ENCODE measurements at regions not wholly inside any gene's neighbourhood (a gene's known extent, or its start where the extent isn't known, plus 50 kb on each side); places are given as distances from the start of the nearest gene placed in this dataset.

GRCh38 chr2:235155163-235155562 lies 203.3 kb downstream of the SH3BP4 start:
- POLR2A ChIA-PET = no interaction called here
- FAIRE-seq = no peak

More at GRCh38 chr2:235155163-235155562, 203.3 kb downstream of the SH3BP4 start:
- H3K27ac ChIP-seq (ENCODE audit: insufficient read depth, low read depth, low read length) = no peak overlapping the region
- no peaks in the 10 kb centered on the region for H3K79me2 ChIP-seq (ENCODE audit: control insufficient read depth, insufficient read depth, low read length)
- CTCF ChIA-PET = no interaction called here
- intact Hi-C loops (cut with micrococcal nuclease) (no loop called here), dilution Hi-C loops (cut with MboI; ENCODE audit: extremely low pct_ligation_motif_present, low sequenced_read_pairs) (no loop called here)
- DNase-seq (ENCODE audit: low read depth, low spot score) = no peak
- H3K9ac ChIP-seq (replicated peaks; ENCODE audit: extremely low read depth, insufficient read depth, low read length) = no peak overlapping the region
- no TSS peak for BruUV-seq (replicated peaks)
- H2AFZ ChIP-seq (ENCODE audit: low read depth, low read length) = no peak overlapping the region
- no peak overlapping the region for H3K4me3 ChIP-seq (replicated peaks in 1 of 3; ENCODE audit: insufficient read depth in 1 of 3, low read depth in 1 of 3, low read length in 3 of 3)
- TF ChIP-seq JUN (IDR thresholded peaks at IDR 0.05; ENCODE audit: borderline replicate concordance, insufficient read depth, insufficient read length, low read depth) (no peak), CTCF (IDR thresholded peaks at IDR 0.05; ENCODE audit: extremely low read depth in 1 of 2, insufficient read depth in 1 of 2, low read depth in 1 of 2, low read length in 2 of 2) (no peak), GATA2 (IDR thresholded peaks at IDR 0.05; ENCODE audit: insufficient read depth, insufficient read length, low read depth, low read length) (no peak), EZH2 (IDR thresholded peaks at IDR 0.05; ENCODE audit: borderline replicate concordance, low read depth, low read length, severe bottlenecking) (no peak), POLR2AphosphoS5 (IDR thresholded peaks at IDR 0.05; ENCODE audit: insufficient read depth, low read depth, low read length) (no peak), FOS (IDR thresholded peaks at IDR 0.05; ENCODE audit: borderline replicate concordance, insufficient read depth, low read length) (no peak), POLR2A (IDR thresholded peaks at IDR 0.05; ENCODE audit: low read depth, low read length) (no peak), MYC (IDR thresholded peaks at IDR 0.05; ENCODE audit: low read depth, low read length) (no peak)
- TF ChIP-seq, protein P1, sequence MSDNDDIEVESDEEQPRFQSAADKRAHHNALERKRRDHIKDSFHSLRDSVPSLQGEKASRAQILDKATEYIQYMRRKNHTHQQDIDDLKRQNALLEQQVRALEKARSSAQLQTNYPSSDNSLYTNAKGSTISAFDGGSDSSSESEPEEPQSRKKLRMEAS (IDR thresholded peaks at IDR 0.05; ENCODE audit: insufficient read depth, insufficient read length) = no peak
- no peaks in the 10 kb centered on the region for H4K20me1 ChIP-seq (replicated peaks; ENCODE audit: control insufficient read depth, extremely low read depth, insufficient read depth, low read length)
- H3K9me3 ChIP-seq (replicated peaks; ENCODE audit: control insufficient read depth, insufficient read depth, low read length) = no peaks in the 10 kb centered on the region
- H3K36me3 ChIP-seq (ENCODE audit: control insufficient read depth in 2 of 2, extremely low read depth in 1 of 2, insufficient read depth in 2 of 2, low read length in 2 of 2) = no peaks in the 10 kb centered on the region
- no peaks in the 10 kb centered on the region for H3K9me1 ChIP-seq (replicated peaks; ENCODE audit: control insufficient read depth, extremely low read depth, insufficient read depth, low read length)
- H3K4me2 ChIP-seq (ENCODE audit: insufficient read depth, low read length) = no peak overlapping the region
- H3K27me3 ChIP-seq (ENCODE audit: control insufficient read depth in 2 of 2, insufficient read depth in 2 of 2, low read length in 2 of 2) = no peaks in the 10 kb centered on the region
- H3K4me1 ChIP-seq (ENCODE audit: control insufficient read depth, extremely low read depth, insufficient read depth, low read length) = no peaks in the 10 kb centered on the region
